ENCODE measurements at regions not wholly inside any gene's neighbourhood (a gene's known extent, or its start where the extent isn't known, plus 50 kb on each side); places are given as distances from the start of the nearest gene placed in this dataset.

GRCh38 chr1:84754386-84754703 lies 64.1 kb upstream of the SSX2IP start:
- TF ChIP-seq CTCF (IDR thresholded peaks at IDR 0.05), result no peak
- no peak for TF ChIP-seq POLR2A (IDR thresholded peaks at IDR 0.05)

All from ovary (tissue), 3 donors.